GM19023 (cell line): ENCODE measurements at regions not wholly inside any gene's neighbourhood (a gene's known extent, or its start where the extent isn't known, plus 50 kb on each side); places are given as distances from the start of the nearest gene placed in this dataset.
"Not testable (repeated sequence)": the region's sequence is repeated elsewhere in the genome, so short reads cannot be mapped to it uniquely, and the experiment has no call there.

Experiments
- ATAC-seq: cut with Tn5 transposase; IDR thresholded peaks from one replicate; pipeline ENCODE4 v1.9.1; 2021; ENCODE audit warnings: mild to moderate bottlenecking, moderate library complexity; ENCODE audit not compliant: unreplicated experiment

- ATAC-seq = no peak
Measured at GRCh38 chr7:10507032-10507431, 466.6 kb upstream of the PHF14 start.

GRCh38 chr7:10521306-10521705 is 452.4 kb upstream of the PHF14 start:
- ATAC-seq = no peak

DNA sequence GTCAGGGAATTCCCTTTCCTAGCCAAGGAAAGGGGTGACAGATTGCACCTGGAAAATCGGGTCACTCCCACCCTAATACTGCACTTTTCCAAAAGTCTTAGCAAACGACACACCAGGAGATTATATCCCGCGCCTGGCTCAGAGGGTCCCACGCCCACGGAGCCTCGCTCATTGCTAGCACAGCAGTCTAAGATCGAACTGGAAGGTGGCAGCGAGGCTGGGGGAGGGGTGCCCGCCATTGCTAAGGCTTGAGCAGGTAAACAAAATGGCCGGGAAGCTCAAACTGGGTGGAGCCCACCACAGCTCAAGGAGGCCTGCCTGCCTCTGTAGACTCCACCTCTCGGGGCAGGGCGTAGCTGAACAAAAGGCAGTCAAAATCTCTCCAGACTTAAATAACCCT is 440.2 kb upstream of the PHF14 start:
- ATAC-seq = not testable (repeated sequence)

DNA sequence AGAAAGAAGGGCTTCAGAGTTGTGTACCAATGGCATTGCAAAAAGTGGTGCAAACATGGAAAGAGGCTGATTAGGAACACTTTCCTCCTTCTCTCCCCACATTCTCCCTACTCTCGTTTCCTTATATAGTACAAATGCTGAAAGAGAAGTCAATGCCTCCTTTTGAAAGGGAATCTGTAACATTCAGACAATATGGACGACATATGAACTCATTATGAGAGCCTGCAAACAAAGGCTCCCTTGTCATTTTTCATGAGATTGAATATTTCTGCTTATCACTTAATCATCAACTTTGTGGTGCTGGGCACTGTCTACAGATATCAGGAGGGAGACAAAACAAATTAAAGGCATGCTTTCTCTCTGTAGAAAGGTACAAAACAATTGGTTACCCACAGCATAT is 437.1 kb upstream of the PHF14 start:
- ATAC-seq = no peak

DNA sequence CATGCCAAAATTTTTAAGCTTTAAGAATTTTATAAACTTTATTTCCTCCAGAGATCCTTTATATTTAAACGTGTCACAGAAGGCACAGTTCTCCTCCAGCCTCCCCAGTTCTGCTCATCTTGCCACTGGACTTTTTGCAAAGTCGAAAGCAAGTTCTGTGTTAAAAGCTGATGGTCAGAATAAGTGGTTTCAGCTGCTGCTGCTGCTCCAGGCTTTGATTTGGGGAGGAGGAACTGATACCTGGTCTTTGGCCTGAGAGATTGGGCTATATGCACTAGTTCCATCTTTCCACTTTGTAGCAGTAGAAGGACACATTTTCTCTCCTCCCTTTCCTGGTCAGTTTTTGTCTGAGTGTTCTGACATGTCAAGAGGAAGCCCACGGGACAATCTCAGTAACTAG is 435.9 kb upstream of the PHF14 start:
- no peak for ATAC-seq

- ATAC-seq = no peak
Measured at GRCh38 chr7:10557375-10557774, 416.3 kb upstream of the PHF14 start.

GRCh38 chr7:10560497-10560896 is 413.2 kb upstream of the PHF14 start:
- no peak for ATAC-seq

- ATAC-seq = no peak
Measured at GRCh38 chr7:10568891-10569290, 404.8 kb upstream of the PHF14 start.

GRCh38 chr7:10571759-10572158 is 401.9 kb upstream of the PHF14 start:
- no peak for ATAC-seq

DNA sequence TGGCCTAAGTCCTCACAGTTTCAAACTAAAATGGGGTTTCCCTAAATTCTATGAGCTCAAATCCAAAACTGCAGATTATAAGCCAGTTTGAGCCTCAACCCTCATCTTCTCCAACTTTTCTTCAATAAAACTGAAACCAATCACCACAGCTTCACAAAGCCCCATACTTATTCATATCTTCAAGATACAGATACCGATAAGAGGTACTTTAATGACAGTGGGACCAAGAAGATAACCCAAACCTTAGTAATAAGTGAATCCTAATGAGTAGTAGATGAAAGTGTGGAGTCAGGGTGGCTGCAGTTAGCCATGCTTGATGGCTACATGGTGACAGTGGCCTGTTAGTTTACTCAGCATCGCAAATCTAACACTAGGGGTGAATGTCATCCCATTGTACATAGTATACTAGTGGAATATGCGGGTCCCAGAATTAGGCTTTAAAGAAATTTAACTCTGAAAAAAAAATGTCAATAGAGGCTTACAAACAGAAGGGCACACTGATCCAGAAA is 395.8 kb upstream of the PHF14 start:
- ATAC-seq = no peak

DNA sequence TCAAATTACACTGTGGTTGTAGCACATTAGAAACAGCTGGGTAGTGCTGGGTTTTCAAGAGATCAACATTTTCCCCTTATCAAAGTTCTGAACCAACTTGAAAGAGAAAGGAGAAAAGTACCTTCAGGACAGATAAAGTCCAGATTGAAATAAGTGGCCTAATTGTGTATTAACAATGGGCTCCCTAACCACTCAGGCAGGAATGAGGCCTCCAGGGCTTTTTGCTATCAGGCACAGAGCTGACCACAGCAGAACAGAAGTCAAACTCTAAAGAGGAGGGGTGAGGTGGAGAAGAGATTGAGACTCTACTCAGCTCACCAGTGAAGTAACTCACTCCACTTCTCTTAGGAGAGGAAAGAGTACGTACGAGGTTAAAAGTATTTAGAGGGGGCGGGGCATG is 394.1 kb upstream of the PHF14 start:
- no peak for ATAC-seq

DNA sequence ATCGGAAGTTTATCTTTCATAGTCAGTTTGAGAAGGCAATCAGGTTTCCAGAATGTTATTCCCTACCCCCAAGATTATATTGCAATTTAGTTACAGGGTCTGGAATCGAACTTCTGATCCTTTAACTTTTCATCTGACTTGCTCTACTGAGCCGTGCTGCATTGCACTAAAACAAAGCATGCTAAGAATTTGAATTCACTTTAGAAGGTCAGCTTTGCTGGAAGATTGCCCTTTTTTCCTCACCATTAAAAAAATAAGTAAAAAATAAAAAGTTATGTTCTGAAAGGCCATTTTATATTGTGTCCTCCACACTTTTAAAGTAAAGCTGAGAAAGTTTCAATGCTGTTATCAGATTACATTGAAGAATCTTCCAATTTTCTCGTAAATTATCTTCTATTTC is 388.8 kb upstream of the PHF14 start:
- no peak for ATAC-seq

DNA sequence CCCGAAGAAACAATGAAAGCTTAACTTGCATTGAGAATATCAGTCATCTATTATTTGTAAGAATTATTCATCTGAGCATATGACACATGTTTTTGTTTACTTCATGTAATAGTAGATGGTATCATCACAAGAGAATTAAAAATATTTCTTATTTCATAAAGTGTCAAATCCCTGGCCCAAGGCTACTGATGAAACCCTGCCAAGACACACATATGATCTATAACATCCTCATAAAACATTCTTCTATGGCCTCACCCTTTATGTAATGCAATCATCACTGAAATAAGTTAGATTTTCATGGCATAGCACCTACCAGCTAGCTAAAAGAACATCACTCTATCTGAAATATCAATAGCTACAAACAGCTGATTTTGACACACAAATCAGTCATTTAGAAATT is 385.6 kb upstream of the PHF14 start:
- ATAC-seq = no peak

DNA sequence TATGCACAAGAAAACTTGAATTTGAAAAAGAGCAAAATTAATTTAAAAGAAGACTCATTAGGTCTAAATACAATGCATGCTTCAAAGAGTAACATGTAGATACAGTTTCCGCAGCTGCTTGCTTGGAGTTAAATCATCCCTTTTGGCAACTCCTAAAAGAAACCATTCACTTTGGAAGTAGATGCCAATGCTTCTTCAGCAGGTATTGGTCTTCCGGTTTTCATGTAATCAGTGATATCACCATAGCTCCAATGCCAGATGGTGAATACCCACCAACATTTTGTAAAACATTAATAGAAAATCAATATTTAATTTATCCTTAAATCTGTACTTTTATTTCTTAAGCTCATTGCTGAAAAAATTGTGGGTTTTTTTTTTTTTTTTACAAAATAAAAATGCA is 381.1 kb upstream of the PHF14 start:
- no peak for ATAC-seq

GRCh38 chr7:10593080-10593479 is 380.6 kb upstream of the PHF14 start:
- ATAC-seq = no peak

DNA sequence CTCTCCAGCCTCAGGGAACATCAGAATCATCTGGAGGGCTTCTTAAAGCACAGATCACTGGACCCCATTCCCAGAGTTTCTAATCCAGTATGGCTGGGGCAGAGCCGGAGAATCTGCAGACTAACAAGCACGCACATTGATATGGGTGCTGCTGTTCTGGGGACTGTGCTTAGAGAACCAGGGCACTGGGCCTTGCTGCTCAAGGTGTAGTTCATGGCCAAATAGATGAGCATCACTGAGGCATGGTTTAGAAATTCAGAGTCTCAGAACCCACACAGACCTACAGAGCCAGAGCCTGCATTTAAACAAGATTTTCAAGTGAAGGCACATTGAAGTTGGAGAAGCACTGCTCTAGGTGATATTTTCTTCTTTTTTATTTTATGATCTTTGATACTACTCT is 376.8 kb upstream of the PHF14 start:
- no peak for ATAC-seq

- no peak for ATAC-seq
Measured at GRCh38 chr7:10604128-10604527, 369.5 kb upstream of the PHF14 start.

DNA sequence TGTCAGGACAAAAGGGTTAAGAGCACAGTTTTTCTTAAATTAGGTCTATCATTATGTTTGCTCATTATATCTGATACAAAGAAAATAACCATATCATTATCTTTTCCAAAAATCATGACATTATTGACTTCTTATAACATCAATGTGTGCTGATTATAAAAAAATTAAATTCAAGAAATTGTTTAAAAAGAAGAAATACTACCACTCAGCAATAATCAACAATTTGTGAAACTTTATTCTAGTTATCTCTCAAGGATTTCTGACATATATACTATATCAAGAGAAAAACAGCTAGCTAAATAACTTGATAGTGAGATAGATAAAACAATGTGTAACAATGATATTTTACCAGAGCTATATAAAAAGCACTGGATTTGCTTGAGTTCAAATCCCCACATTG is 360.7 kb upstream of the PHF14 start:
- ATAC-seq = no peak

- ATAC-seq = no peak
Measured at GRCh38 chr7:10618953-10619352, 354.7 kb upstream of the PHF14 start.

DNA sequence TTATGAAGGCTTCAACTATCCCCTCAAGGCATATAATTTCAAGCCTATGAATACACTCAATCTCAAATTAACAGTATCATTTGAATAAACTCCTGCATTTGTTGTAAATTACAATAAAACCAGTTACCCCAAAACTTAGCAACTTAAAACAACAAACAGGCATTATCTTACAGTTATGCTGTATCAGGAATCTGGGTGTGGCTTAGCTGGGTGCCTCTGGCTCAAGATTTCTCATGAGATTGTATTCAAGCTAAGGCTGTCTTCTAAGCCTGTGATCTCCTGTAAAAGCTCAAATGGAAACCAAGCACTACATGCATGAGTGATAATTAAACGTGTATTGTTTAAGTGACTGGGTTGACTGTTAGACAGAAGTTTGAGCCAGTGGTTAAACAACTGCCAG is 341.0 kb upstream of the PHF14 start:
- no peak for ATAC-seq

GRCh38 chr7:10634239-10634638 is 339.4 kb upstream of the PHF14 start:
- ATAC-seq = no peak

DNA sequence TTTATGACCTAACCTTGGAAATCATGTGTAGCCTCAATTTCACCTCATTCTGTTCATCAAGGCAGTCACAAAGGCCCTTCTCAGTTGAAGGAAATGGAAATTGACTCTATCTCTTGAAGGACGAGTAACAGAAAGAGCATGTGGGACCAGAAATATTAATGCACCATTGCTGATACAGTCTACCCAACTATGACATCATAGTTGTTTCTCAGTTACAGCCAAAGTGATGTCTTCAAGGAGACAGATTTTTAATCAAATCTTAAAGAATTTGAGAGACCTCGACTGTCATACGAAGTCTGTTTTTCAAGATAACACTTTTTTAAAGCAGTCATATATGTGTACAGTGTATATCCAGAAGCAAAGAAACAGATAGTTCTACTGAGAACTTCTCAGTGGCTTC is 335.7 kb upstream of the PHF14 start:
- no peak for ATAC-seq

- ATAC-seq = no peak
Measured at GRCh38 chr7:10643545-10643944, 330.1 kb upstream of the PHF14 start.

DNA sequence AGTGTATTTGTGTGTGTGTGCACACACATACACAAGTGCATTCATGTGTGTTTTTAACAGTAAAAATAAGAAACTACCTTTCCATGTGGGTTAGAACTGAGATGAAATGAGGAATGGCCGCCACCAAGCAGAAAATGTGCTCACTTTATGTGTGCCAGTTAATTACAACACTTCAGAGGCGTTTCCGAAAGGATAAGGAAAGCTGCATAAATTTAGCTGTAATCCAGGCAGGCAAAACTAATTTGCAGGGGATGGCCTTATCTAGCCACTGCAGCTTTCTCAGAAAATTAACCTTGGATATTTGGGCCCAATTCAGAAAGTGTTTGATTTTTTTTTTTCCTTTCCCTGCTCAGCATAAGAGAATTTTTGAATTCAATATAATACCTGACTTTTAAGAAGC is 328.8 kb upstream of the PHF14 start:
- no peak for ATAC-seq
